ENCODE measurements at regions not wholly inside any gene's neighbourhood (a gene's known extent, or its start where the extent isn't known, plus 50 kb on each side); places are given as distances from the start of the nearest gene placed in this dataset.

- TF ChIP-seq POLR2A (IDR thresholded peaks at IDR 0.05): no peak
- TF ChIP-seq CTCF (IDR thresholded peaks at IDR 0.05): no peak
These were observed 1153.8 kb upstream of the PCDH7 start for GRCh38 chr4:29566371-29566770.

All from body of pancreas (tissue), 4 donors.